Astrocyte of the hippocampus (primary cell): ENCODE measurements at regions not wholly inside any gene's neighbourhood (a gene's known extent, or its start where the extent isn't known, plus 50 kb on each side); places are given as distances from the start of the nearest gene placed in this dataset.

Source experiments
- DNase-seq: peaks from one replicate; pipeline ENCODE4 v3.0.0; 2011; ENCODE audit warnings: low read depth, low spot score

DNA sequence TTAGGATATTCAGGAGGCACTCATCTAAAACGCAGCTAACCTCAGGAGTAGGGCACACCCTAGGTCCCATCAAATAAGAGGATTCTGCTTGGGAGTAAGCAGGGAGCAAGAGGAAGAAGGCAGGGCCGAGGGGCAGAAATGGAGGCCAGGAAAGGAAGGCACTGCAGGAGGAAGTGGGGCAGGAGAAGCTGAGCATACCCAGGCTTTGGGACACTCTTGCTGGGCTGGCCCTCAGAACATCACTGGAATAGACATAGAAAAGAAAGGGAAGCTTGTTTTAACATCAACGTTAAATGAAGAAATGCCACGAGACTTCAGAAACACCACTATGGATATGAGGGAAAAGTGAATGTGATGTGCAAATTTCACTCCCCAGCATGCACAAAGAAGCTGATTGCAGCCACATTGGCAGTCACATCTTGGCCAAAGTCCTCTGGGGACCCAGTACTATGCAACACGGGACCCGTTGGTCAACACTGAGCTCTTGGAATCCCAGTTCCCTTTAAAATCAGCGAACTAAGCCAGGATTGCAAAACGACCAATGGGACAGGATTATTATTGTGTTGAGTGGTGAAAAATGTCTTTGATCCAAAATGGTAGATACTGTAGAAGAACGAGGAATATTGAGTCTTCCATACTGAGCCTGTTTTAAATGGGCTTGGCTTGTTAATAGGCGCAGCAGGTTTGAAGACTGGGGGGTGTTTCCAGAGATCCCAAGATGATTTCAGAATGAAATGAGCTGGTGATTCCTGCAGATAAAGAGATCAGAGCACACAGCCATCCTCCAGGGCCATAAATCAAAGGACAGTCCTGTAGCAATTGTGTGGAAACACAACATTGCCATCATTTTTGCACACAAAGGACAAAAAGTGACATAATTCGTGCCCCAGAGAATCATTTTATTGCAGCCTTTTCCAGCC is 152.4 kb downstream of the TOMM20 start:
- DNase-seq: no peak

DNA sequence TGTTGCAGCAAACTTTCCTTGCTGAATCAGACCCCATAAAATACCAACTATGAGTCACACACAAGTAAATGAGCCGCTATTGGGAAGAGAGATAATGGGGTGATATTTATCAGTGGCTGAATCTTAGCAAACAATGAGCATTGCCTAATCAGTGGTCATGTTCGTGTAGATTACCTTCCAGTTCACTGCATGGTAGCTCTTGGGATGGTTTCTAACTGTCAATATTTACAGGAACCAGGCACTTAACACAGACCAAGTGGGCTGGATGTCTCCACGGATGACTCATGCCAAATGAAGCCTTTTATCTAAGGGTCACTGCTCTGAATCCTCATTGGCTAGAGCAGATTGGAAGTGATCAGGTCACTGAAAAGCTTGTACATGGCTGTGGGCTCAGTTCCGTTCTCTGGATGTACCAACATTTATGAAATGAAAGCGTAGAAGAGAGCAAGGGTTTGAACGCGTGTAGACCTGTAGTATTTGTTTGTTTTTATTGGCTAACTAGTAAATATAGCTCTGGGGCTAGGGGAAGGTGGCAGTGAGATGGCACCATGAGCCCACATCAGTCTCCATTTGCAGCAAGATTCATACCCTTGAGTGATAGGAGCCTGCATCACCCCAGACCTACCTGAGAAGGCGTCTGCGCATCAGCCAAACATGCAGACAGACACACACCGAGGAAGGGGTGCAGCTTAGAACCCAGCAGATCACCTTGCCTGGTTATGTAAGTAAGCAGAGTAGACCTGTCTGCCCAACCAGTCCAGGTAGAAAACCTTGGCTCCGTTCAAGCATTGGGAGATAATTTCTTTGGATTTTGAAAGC is 153.3 kb downstream of the TOMM20 start:
- DNase-seq: peak; percentile 89

DNA sequence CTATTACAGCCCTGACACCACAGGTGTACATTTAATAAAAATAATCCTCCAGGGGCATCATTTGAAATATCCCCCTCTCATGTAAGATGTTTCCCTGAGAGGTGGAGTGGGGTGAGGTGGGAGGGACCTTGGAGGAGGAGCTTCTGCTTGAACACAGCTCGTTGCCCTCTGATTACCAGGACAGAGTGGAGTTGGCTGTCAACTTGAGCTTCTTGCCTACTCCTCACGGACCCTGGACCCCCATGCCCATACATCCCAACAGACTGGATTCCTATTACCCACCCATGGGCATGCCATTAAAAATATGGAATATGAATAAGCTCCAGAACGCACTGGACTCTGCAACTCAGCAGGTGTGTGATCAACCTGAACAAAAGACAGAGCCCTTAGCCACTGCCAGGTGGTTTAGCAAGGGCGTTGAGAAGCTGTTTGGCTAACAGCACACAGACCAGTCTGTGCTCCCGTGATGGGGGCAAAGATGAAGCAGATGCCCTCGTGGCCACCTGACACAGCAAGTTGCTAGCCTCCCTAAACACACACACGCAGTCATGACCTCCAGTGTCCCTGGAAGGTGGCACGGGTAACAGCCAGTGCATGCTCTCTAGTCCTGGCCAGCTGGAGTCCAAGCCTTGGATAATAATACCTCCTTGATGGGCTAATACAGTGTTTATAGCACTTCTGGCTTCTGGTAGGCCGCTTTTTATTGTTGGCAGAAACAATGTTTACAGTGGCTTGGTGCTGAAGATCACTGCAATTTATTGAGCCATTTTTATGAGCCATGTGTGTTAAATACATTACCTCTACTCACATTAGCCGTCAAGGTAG is 155.0 kb downstream of the TOMM20 start:
- DNase-seq: no peak

DNA sequence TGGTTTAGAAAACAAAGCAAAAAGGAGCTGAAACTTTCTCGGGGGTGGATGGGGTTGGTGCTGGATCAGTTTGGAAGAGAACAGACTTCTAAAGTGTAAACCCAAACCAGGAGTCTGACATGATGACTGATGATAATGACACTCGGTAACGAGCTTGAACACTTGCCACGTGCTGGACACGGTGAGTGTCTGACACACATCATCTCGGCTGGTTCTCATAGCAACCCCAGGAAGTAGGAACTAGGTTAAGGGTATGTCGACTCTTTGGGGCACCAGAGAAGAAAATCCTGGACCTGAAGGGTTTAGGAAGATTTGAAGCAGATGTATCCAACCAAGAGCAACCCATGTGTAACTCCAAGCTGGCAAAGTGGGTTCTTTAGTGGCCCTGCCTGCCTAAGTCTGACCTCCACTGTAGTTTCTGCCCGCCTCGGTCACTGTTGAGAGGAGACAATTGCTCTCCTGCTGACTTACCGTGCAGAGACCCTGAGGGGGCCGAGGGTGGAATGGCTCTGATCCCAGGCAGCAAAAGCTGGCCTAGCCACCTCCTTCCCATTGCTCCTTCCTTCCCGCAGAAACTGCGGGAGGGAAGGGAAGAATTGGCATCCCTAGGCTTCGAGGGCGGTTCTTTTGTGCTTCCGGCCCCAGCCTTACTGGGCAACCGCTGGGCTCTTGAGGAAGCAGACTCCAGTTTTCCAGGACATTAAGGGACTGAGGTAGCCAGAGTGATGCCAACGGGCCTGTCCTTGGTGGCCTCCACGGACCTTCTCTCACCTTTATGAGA is 156.0 kb downstream of the TOMM20 start:
- no peak for DNase-seq

DNA sequence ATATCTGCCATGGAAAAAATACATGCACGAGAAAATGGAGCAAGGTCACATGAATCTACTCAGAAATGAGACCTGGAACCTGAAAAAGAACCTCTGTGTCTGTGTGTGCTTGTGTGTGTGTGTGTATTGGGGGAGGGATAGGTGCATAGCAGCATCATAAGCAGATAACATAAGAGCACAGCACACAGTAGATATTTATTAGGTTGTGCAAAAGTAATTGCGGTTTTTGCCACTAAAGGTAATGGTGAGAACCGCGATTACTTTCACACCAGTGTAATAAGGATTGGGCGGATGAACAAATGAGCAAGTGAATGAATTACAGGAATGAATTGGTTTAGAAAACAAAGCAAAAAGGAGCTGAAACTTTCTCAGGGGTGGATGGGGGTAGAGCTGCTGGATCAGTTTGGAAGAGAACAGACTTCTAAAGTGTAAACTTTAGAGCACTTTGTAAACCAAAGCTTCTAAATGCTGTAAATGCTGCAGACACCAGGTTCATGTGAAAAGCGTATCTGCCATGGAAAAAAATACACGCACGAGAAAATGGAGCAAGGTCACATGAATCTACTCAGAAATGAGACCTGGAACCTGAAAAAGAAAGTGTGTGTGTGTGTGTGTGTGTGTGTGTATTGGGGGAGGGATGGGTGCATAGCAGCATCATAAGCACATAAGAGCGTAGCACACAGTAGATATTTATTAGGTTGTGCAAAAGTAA is 156.9 kb downstream of the TOMM20 start:
- DNase-seq: no peak

DNA sequence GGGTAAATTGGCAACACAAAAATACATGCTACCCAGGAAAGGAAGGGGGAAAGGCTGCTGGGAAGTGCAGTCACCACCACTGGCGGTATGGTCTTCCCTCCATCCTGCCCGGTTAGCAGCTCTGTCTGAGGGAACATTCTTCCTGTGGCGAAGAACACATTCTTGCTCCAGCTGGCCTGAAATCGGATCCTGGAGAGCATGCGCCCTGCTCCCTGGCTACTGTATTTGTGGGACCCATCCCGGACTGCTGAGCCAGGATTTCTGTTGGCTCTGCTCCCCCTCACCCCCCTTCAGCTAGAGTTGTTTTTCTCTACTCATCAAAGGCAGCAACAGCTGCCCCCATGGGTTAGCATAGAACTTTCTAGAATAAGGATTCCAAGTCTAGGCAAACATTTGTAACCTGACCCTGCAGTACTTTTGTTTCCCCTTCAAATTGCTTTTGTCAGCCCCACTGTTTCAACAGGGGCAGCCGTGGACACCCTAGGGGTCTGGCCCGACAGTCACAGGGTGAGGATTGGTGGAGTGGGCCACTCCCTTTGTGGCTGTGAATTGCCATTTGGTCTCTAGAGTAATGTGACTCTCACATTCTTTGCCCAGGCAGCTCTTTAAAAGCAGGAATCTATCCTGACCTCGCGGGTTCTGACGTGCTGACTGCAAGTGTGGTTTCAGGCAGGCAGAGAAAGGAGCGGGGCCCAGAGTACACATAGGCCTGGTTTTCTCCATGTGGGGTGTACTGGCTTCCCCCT is 157.7 kb downstream of the TOMM20 start:
- DNase-seq: peak; percentile 94

DNA sequence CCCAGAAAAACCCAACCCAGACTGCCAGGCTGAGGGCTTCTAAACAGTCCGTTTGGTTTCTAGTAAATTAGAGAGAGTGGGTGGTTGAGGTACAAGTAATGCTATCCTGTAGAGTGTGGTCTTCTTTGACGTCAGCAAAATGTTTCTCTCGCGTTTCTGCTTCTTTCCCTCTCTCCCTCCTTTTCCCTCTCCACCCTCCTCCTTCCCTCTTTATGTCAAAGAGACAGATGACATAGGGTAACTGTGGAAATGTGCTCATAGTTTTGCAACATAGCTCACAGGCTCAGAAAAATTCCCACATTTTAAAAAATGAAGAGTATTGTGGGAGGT is 158.3 kb downstream of the TOMM20 start:
- no peak for DNase-seq

DNA sequence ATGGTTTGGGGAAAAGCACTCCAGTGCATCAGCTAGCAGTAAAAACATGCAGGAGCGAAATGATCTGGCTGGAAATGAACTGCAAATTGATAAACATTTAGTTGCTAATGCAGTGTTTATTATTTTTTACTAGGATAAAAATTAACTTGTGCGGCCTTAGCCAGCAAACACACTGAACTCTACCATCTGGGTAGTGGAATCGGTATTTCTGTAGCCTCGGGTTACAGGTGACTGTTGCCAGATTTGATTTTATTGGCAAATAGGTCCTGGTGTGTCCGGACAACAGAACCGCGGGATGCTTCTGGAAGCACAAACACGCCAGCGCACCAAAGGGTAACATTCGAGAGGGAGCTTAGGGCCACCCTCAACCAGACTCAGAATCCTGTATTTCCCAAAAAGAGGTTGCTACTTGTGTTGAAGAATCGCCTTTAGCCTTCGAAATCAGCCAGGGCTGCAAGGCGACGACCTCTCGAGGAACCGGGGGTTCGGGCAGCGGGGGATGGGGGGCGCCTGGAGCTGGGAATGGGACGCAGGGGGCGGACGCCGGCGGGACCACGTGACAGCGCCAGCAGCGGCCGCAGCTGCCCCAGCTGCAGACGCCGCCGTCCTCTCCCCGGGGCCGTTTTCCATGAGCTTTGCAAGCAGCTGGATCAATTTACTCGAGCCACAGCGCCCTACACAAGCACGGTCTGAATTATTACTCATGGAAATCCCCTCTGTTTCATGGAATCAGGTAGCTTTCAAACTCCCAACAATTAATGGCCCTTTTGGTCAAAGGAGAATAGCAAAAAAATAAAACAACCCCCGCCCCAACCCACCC is 158.8 kb downstream of the TOMM20 start:
- peak; percentile 80 for DNase-seq

DNA sequence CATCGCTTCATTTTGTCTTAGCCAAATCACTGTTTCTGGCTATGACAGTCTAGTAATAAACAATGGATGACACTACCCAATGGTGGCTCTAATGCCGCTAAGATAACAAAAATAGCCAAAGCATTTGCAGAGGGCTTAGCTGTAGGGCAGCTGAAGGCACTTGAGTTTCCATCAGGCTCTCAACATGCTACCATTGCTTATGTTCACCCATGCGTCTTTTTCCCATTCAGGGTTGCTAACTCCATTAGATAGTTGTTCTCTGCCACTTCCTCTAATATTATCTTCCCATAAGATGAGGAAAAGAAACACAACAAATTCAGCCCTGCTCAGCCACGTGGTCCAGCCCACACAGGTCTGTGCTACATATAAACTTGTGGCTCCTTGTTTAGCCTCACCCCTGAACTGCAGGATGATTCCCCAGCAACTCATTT is 159.6 kb downstream of the TOMM20 start:
- no peak for DNase-seq

DNA sequence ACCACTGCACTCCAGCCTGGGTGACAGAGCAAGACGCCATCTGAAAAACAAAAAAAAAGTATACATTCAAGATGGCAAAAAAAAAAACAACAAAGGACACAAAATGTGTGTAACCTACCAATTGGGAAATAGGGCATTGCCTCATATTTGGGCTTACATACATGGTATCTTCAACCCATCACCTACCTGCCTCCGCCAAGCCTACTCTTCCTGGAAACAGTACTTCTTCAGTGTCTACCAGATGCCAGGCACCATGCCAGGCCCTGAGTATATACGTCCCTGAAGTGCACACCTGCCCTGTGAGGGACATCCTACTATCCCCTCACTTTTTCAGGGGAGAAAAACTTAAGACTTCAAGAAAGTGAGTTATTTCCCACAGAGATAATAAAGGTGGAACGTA is 160.2 kb downstream of the TOMM20 start:
- DNase-seq: no peak

DNA sequence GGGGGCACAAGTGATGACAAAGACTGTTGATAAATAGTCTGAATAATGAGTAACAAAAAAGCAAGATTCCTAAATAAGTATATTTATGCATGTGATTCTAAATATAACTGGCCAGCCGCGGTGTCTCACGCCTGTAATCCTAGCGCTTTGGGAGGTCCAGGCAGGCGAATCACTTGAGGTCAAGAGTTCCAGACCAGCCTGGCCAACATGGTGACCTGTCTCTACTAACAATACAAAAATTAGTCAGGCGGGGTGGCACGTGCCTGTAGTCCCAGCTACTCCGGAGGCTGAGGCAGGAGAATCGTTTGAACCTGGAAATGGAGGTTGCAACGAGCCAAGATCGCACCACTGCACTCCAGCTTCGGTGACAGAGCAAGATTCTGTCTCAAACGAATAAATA is 161.5 kb downstream of the TOMM20 start:
- DNase-seq: no peak

DNA sequence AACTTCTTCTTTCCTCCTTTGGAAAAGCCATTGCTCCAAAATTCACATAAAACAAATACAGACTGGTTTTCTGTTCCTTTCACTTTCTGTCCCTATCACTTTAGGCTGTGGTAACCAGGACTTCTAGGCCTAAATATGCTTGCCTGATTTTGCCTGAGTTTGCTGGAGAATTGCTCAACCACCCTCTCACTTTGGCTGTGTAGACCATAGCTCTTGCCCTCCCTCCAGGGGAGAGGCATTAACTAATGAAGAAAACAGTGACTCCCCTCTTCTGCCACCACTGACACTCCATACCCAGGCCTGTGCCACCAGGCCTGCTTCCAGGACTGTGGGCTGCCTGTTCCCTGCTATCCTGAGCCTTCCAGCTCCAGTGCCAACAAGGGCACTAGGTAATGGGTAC is 163.5 kb downstream of the TOMM20 start:
- DNase-seq: no peak

DNA sequence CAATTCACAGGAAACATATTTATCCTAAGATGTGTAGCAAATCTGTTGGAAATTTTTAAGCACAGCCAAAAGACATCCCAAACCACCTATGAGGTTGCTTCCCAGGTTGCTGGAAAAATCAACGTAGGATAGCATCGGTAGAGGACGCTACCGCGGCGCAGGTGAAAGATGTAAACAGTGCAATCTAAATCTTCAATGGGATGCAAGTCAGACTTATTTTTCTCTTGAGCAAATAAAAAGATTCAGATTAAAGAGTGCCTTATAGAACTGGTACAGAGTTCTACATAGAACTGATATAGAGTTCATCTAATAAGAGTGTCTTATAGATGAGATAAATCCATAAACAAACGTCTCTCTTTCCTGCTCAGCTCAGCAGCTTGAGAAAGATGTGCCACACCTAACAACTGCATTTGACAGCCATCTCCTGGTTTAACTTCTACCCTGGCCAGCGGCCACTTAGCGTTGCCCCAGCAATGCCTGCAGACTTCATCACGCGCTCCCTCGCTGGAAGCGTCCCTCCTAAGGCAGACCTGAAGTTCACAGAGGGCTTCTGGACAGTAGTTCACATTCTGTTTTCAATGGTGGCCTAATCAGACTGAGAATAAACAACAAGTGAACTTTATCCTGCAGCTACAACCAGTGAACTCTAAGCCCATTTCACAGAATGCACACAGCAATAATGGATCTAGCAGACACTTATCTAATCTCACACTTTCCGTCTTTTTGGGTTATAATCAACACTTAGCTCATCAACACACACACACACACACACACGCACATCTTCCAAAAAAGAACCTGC is 164.5 kb downstream of the TOMM20 start:
- no peak for DNase-seq

DNA sequence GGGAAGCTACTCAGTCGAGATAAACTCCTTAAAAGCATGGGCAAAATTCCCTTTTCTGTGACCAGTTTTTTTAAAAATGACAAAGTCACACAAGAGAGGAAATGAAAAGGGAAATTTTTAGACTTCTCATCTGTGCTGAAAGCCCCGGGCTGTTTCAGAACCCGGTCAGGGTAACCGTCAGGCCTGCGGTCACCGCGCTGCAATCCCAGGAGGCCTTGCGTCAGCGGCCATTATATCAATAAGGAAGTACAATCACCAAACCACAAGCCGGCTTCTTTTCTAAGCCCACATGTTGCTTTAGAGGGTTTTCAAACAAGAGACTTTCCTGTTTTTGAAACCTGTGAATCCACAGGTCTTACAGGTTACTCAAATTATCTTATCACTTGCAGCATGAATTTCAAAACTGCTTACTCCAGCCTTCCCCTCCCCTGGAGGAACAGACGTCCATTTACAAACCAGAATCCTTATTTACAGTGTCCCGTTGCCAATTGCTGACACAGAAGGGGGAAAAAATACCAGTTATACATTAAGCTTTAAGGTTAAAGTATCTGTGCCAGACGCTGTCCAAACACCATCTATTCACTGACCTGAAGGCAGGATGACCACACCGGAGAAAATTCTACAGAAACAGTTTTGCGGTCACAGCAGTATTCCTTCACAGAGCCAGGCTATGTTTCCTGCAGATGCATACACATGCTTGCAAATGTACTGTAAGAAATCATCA is 165.3 kb downstream of the TOMM20 start:
- peak; percentile 65 for DNase-seq

DNA sequence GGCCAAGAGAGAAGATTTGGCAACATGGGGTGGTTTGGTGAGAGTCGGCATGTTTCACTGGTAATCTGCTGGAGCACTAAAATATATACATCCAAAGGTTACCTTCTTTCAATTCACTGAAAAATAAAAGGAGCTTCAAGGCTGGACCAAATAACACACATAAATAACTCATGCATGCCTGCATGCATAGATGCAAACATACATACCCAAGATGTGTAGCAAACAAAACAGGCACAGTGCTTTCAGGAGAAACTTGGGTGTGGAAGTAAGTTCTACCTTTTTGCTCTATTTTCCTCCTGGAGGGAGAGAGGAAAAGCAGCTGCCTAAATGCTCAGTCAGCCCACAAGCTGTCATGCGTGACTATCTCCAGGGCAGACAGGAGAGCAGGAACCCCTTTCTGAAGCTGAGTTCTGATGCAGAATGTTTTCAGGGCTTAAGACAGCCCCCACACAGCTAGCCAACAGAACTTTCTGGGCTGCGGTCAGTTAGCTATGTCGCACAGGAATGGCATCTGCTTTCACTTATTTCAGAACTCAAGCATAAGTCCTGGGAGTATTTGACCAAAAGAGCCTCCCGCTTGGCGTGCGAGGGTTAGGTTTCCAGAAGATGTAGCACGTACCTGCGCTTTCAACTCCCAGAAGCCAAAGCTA is 166.2 kb downstream of the TOMM20 start:
- peak; percentile 94 for DNase-seq

DNA sequence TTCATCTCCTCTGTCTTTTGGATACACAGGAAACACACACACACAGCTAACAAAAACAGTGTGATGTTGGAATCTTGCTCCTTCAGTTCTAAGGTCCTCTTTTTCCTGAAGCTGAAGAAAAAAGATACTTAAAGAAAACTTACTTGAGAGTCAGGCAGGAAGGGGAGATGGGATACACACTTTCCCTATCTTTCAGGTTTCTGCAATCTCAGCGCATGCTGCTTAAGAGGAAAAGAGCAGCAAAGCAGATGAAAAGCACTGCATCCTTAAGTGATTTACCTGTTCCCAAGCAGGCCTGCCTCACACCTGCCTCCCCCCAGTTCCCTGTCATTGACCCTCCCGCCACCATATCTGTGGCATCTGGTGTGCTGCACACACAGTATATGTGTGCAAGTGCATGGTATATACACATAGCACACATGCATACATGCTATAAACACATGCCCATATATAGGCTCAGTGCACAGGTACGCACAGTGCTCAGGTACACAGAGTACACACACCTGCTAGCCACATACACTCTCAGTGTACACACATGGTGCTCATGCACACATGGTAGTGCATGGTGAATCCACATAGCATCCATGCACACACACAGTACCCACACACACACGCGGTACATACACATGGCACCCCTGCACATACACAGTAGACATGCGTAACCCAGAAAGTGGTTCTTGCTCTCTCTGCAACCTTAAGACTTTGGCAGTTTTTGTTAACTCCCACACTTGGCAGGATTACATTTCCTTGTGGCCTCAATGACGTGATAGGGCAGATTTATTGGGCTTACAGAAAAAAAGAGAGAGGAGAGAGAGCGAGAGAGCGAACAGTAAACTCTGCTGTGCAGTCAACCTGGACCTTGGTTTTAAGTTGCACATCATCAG is 166.9 kb downstream of the TOMM20 start:
- DNase-seq: peak; percentile 76
